M059J (cell line): ENCODE measurements at regions not wholly inside any gene's neighbourhood (a gene's known extent, or its start where the extent isn't known, plus 50 kb on each side); places are given as distances from the start of the nearest gene placed in this dataset.

Experiments used
- DNase-seq: peaks from one replicate; pipeline ENCODE4 v3.0.0-alpha.2; 2012; ENCODE audit warnings: low read depth

DNA sequence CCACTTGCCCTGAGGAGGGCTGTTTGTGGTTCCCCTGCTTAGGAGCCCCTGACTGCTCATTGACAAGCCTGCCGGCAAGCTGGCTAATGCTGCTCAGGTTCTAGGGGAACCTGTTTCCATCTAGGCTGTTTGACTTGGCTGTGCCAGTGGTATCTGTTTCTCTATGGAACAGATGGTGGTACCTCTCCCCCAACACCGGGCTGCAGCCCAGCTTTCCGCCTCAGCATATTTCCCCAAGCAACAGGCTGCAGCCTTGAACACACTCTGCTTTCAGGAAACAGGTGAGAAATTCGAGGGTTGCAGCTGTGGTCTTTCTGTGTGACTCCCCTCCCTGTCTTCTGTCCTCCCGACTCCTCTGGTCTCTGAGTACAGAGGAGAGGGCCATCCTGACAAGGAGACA lies 132.3 kb downstream of the TMEM132E start:
- no peak for DNase-seq

DNA sequence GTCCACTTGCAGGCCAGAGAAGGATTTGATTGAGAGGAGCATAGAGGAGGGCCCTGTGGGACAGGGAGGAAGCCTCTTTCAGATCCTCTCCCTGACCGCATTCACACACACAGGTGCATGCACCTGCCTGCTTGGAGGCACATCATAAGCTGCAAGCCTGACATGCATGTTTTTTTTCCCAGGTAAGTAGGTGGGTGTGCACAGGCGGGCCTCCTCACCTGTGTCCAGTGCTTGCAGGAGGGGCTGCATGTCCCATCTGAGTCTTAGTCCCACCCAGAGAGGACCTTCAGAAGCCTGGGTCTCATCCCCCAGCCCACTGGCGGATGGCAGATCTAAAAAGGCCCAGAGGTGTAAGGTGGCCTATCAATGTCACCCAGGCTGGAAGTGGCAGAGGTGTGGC lies 130.8 kb downstream of the TMEM132E start:
- no peak for DNase-seq

- DNase-seq = peak; percentile 19
Observed at GRCh38 chr17:34709158-34709754, 129.9 kb downstream of the TMEM132E start.

DNA sequence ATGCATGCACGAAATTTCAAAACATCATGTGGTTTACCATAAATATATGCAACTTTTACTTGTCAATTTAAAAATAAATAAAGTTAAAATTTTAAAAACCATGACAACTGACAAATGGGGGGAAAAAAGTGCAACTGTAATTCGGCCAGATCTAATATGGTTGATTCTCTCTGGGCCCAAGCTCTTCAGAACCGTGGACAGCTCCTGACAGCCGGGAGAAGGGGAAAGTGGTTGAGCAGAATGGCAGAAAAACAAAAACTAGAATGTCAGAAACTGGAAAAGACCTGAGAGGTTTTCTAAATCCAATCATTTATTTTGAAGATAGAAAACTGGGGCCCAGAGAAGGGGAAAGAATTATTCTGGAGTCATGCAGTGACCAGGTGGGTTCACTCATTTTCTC lies 126.6 kb downstream of the TMEM132E start:
- peak; percentile 12 for DNase-seq

DNA sequence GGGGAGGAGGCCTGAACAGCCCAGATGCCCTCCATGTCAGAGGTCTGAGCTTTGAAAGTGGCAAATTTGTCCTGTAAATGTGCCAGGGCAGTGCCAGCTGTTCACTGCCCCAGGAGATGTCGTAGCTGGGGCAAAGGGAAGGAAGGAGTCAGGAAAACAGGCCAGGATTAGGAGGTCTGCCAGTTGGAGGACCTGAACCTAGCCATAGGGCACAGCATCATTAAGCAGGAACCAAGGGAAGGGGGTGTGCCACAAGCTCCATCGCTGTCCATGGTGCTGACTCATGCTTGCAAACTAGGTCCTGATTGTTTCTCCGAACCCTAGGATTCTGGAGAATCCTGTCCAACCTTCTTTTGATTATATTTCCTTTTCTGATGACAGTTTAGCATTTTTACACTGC lies 124.2 kb downstream of the TMEM132E start:
- peak; percentile 43 for DNase-seq

DNA sequence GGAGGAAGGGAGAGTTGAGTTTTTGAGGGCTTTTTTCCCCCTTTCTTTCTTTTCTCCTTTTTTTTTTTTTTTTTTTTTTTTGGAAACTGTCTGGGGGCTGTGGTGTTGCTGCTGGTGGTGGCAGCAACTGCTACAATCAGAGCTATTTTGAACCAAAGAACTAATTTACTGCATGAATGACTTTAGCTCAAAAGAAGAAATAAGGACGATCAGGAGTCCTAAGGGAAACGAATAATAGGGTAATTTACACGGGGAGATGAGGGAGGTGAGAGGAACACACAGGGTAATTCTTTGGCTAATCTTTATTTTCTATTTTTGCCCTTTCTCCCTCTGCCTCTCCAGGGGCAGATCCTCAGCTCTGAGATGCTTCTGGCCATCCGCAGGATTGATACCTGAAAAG lies 119.8 kb downstream of the TMEM132E start:
- DNase-seq = no peak

DNA sequence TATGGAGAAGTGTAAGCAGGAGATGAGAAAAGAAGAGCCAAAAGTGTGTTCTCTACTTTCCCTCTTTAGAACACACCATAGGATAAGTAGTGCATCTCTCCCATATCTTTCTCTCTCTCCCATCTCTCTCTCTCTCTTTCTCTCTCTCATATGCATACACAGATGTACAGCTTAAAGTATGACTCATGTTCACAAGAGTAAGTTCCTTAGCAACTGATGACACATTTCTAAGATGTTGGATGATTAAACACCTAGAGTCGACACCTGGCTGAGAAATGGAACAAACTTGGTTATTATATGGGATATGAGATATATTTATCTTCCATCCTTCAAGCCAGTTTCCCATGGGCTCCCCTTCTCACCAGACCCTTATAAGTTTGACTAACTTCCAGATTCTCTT lies 113.5 kb downstream of the TMEM132E start:
- DNase-seq = no peak
